CD14-positive monocyte (primary cell): ENCODE measurements at regions not wholly inside any gene's neighbourhood (a gene's known extent, or its start where the extent isn't known, plus 50 kb on each side); places are given as distances from the start of the nearest gene placed in this dataset.
A peak's percentile ranks its signal among the peaks of the same experiment; 100 is the strongest.
"Not testable (repeated sequence)": the region's sequence is repeated elsewhere in the genome, so short reads cannot be mapped to it uniquely, and the experiment has no call there.

Experiments
- DNase-seq, 3 donors: peaks; one replicate each; pipeline ENCODE4 v3.0.0-alpha.2; 2011 to 2022
- H2AFZ ChIP-seq: 2 replicates; pipeline ENCODE4 v1.6.0; 2012; ENCODE audit warnings: mild to moderate bottlenecking, low read depth, low read length, inconsistent platforms; ENCODE audit not compliant: insufficient read depth, poor library complexity, severe bottlenecking
- H3K27ac ChIP-seq, 2 donors: 1 replicate in 1 of 2; 2 replicates in 1 of 2; pipeline ENCODE4 v1.5.1; 2012 to 2013; ENCODE audit warnings: low read length in 2 of 2, control low read depth in 1 of 2, inconsistent platforms in 1 of 2, low read depth in 1 of 2, mild to moderate bottlenecking in 1 of 2
- H3K27me3 ChIP-seq, 2 donors: one replicate each; pipeline versions ENCODE4 v1.6.0 to v1.6.1; 2011 to 2013; ENCODE audit warnings: low read length in 2 of 2; ENCODE audit not compliant: control insufficient read depth in 2 of 2, insufficient read depth in 2 of 2
- H3K36me3 ChIP-seq, 2 donors: replicated peaks in 1 of 2; 1 replicate in 1 of 2; 2 replicates in 1 of 2; pipeline versions ENCODE4 v1.5.1 to v1.6.1; 2012 to 2013; ENCODE audit warnings: low read length in 2 of 2, control low read depth in 1 of 2, inconsistent platforms in 1 of 2, mild to moderate bottlenecking in 1 of 2; ENCODE audit not compliant: insufficient read depth in 2 of 2, control insufficient read depth in 1 of 2
- H3K4me1 ChIP-seq, 2 donors: 1 replicate in 1 of 2; 2 replicates in 1 of 2; pipeline versions ENCODE4 v1.5.1 to v1.6.1; 2012 to 2013; ENCODE audit warnings: low read length in 2 of 2, control low read depth in 1 of 2, inconsistent platforms in 1 of 2, mild to moderate bottlenecking in 1 of 2, moderate library complexity in 1 of 2; ENCODE audit not compliant: insufficient read depth in 2 of 2, control insufficient read depth in 1 of 2
- H3K4me2 ChIP-seq: replicated peaks from 2 replicates; pipeline ENCODE3; 2012; ENCODE audit warnings: low read length, moderate library complexity, mild to moderate bottlenecking; ENCODE audit not compliant: poor library complexity, severe bottlenecking; ENCODE audit errors: extremely low read depth
- H3K4me3 ChIP-seq, 3 experiments: fragments of 200-600 bp in 1 of 3; sonication (generic) in 1 of 3; replicated peaks in 1 of 3; 1 replicate in 2 of 3; 2 replicates in 1 of 3; pipeline ENCODE4 v1.5.1; 2011 to 2013; ENCODE audit warnings: low read length in 3 of 3, mild to moderate bottlenecking in 3 of 3, control low read depth in 2 of 3, low read depth in 2 of 3, inconsistent platforms in 1 of 3, moderate library complexity in 1 of 3
- H3K79me2 ChIP-seq: 2 replicates; pipeline ENCODE4 v1.6.0; 2012; ENCODE audit warnings: mild to moderate bottlenecking, control low read depth, inconsistent platforms, low read length, moderate library complexity; ENCODE audit not compliant: insufficient read depth
- H3K9ac ChIP-seq: 2 replicates; pipeline ENCODE4 v1.6.0; 2017; ENCODE audit warnings: low read length, mild to moderate bottlenecking; ENCODE audit not compliant: insufficient read depth, poor library complexity, severe bottlenecking
- H3K9me3 ChIP-seq, 2 donors: replicated peaks in 1 of 2; 1 replicate in 1 of 2; 2 replicates in 1 of 2; pipeline versions ENCODE4 v1.5.1 to v1.6.1; 2012 to 2013; ENCODE audit warnings: low read length in 2 of 2, control low read depth in 1 of 2; ENCODE audit not compliant: control insufficient read depth in 1 of 2, insufficient read depth in 1 of 2
- H4K20me1 ChIP-seq: 2 replicates; pipeline ENCODE4 v1.6.0; 2012; ENCODE audit warnings: mild to moderate bottlenecking, low read length, control low read depth, moderate library complexity; ENCODE audit not compliant: insufficient read depth
- H3K27ac Mint-ChIP-seq, 7 donors: one replicate each; pipeline ENCODE4 v1.8.0; 2020; ENCODE audit warnings: mild to moderate bottlenecking in 7 of 7, mixed read lengths in 7 of 7, moderate library complexity in 6 of 7, inconsistent platforms in 2 of 7
- H3K27me3 Mint-ChIP-seq, 3 donors: one replicate each; pipeline ENCODE4 v1.8.0; 2021 to 2022; ENCODE audit warnings: low read depth in 3 of 3, mild to moderate bottlenecking in 3 of 3, mixed read lengths in 3 of 3, moderate library complexity in 3 of 3, inconsistent platforms in 1 of 3
- H3K36me3 Mint-ChIP-seq, 2 donors: one replicate each; pipeline ENCODE4 v1.8.0; 2020; ENCODE audit warnings: mixed read lengths in 2 of 2, inconsistent platforms in 1 of 2, mild to moderate bottlenecking in 1 of 2
- H3K4me1 Mint-ChIP-seq: one replicate; pipeline ENCODE4 v1.8.0; 2020; ENCODE audit warnings: mild to moderate bottlenecking, mixed read lengths
- H3K4me3 Mint-ChIP-seq, 2 donors: one replicate each; pipeline ENCODE4 v1.8.0; 2020; ENCODE audit warnings: mild to moderate bottlenecking in 2 of 2, mixed read lengths in 2 of 2, moderate library complexity in 1 of 2
- H3K9me3 Mint-ChIP-seq, 7 donors: one replicate each; pipeline ENCODE4 v1.8.0; 2020 to 2022; ENCODE audit warnings: mixed read lengths in 7 of 7, mild to moderate bottlenecking in 6 of 7, moderate library complexity in 6 of 7, inconsistent platforms in 2 of 7
- WGBS: methylation state at CpG from one replicate; pipeline ENCODE4 v1.1.5; 2013; ENCODE audit warnings: missing lambda C conversion rate; ENCODE audit not compliant: insufficient coverage; 5-methylcytosine and 5-hydroxymethylcytosine counted together
- intact Hi-C, 2 donors: fragments of 100-400 bp; cut with micrococcal nuclease; formaldehyde crosslinking; loops; one replicate each; pipeline versions ENCODE4 v1.15.0 to v1.15.1; 2023
- TF ChIP-seq, protein P1 (sequence below): fragments of 200-600 bp; IDR thresholded peaks from one replicate; pipeline ENCODE4 v1.8.0; 2022; ENCODE audit warnings: antibody characterized with exemption, mild to moderate bottlenecking

GRCh38 chrX:13212191-13212651 lies 107.6 kb downstream of the ATXN3L start:
- Mint-ChIP-seq H3K36me3 (no peaks in the 10 kb centered on the region), H3K27ac (peak overlapping the region in 1 of 7 donors; percentile 52), H3K4me3 (no peak overlapping the region), H3K27me3 (peaks cover 0 to 21% (median 0%) of the 10 kb centered on the region in 3 donors), H3K9me3 (peaks cover 0 to 10% (median 0%) of the 10 kb centered on the region in 7 donors), H3K4me1 (peaks cover 4% of the 10 kb centered on the region)
- Histone ChIP-seq H3K27me3 (peaks cover 0 to 20% of the 10 kb centered on the region in 2 donors), H3K79me2 (no peaks in the 10 kb centered on the region), H3K4me3 (no peak overlapping the region), H3K27ac (no peak overlapping the region), H4K20me1 (no peaks in the 10 kb centered on the region), H3K9me3 (no peaks in the 10 kb centered on the region), H3K36me3 (no peaks in the 10 kb centered on the region), H3K4me2 (no peak overlapping the region), H2AFZ (no peak overlapping the region), H3K9ac (no peak overlapping the region), H3K4me1 (peaks cover 0 to 2% of the 10 kb centered on the region in 2 donors)
- intact Hi-C loops, result no loop called here
- DNase-seq, result no peak
- TF ChIP-seq, protein P1, sequence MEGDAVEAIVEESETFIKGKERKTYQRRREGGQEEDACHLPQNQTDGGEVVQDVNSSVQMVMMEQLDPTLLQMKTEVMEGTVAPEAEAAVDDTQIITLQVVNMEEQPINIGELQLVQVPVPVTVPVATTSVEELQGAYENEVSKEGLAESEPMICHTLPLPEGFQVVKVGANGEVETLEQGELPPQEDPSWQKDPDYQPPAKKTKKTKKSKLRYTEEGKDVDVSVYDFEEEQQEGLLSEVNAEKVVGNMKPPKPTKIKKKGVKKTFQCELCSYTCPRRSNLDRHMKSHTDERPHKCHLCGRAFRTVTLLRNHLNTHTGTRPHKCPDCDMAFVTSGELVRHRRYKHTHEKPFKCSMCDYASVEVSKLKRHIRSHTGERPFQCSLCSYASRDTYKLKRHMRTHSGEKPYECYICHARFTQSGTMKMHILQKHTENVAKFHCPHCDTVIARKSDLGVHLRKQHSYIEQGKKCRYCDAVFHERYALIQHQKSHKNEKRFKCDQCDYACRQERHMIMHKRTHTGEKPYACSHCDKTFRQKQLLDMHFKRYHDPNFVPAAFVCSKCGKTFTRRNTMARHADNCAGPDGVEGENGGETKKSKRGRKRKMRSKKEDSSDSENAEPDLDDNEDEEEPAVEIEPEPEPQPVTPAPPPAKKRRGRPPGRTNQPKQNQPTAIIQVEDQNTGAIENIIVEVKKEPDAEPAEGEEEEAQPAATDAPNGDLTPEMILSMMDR, result no peak
- WGBS, result no CpG with 5 or more reads among the region's 1 CpG

DNA sequence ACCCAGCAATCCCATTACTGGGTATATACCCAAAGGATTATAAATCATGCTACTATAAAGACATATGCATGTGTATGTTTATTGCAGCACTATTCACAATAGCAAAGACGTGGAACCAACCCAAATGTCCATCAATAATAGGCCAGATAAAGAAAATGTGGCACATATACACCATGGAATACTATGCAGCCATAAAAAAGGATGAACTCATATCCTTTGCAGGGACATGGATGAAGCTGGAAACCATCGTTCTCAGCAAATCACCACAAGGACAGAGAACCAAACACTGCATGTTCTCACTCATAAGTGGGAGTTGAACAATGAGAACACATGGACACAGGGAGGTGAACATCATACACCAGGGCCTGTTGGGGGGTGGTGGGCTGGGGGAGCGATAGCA lies 109.7 kb downstream of the ATXN3L start:
- H3K27ac Mint-ChIP-seq, H3K4me3 Mint-ChIP-seq, H3K9me3 ChIP-seq, H3K4me3 ChIP-seq, H3K4me2 ChIP-seq, H3K4me1 ChIP-seq, DNase-seq, H3K36me3 Mint-ChIP-seq, H3K27ac ChIP-seq, H3K36me3 ChIP-seq, intact Hi-C loops, H3K4me1 Mint-ChIP-seq, H4K20me1 ChIP-seq, H3K9ac ChIP-seq, H2AFZ ChIP-seq, H3K9me3 Mint-ChIP-seq, H3K79me2 ChIP-seq: not testable (repeated sequence)
- WGBS, result no CpG with 5 or more reads among the region's 3 CpGs
- peaks cover 0 to 25% of the 10 kb centered on the region in 2 donors for H3K27me3 ChIP-seq
- H3K27me3 Mint-ChIP-seq, result peaks cover 0 to 21% (median 2%) of the 10 kb centered on the region in 3 donors

DNA sequence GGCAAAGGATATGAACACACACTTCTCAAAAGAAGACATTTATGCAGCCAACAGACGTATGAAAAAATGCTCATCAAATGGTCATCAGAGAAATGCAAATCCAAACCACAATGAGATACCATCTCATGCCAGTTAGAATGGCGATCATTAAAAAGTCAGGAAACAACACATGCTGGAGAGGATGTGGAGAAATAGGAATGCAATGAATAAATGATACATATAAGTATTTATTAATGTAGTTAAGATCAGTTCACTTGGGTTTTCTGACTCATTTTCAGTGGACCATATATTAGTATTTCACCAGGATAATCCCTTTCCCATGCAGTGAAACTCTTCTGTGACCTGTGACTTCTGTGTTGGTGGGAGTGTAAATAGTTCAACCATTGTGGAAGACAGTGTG lies 110.1 kb downstream of the ATXN3L start:
- not testable (repeated sequence) for DNase-seq, H3K27ac Mint-ChIP-seq

More for the DNA sequence above, 110.1 kb downstream of the ATXN3L start:
- H3K36me3 Mint-ChIP-seq, H3K4me1 ChIP-seq, intact Hi-C loops, H3K9ac ChIP-seq, H3K4me3 Mint-ChIP-seq, H3K9me3 Mint-ChIP-seq, H3K79me2 ChIP-seq, H3K36me3 ChIP-seq, H3K27ac ChIP-seq, H4K20me1 ChIP-seq, H3K4me1 Mint-ChIP-seq, H3K9me3 ChIP-seq, H2AFZ ChIP-seq, H3K4me3 ChIP-seq, H3K4me2 ChIP-seq: not testable (repeated sequence)
- H3K27me3 Mint-ChIP-seq, result peaks cover 0 to 23% (median 2%) of the 10 kb centered on the region in 3 donors
- no CpG with 5 or more reads among the region's 2 CpGs for WGBS
- peaks cover 0 to 25% of the 10 kb centered on the region in 2 donors for H3K27me3 ChIP-seq
